ENCODE measurements at regions not wholly inside any gene's neighbourhood (a gene's known extent, or its start where the extent isn't known, plus 50 kb on each side); places are given as distances from the start of the nearest gene placed in this dataset.

DNA sequence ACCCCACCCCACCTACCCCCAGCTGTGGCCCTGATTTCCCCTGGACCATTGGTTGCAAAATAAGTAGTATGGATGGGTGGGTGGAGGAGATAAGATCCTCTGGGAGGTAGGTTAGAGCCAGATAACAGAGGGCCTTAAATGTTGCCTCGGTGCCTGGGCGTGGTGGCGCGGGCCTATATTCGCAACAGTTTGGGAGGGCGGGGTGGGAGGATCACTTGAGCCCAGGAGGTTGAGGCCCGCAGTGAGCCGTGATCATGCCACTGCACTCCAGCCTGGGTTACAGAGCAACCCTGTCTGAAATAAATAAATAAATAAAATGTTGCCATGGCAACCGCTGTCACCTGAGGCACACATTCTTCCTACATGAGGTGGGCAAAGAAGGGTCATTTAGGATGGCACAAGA lies 103.3 kb upstream of the GATA6 start:
- no peak for DNase-seq
- ChIA-PET POLR2A (ENCODE audit: unreplicated experiment) (no interaction called here), CTCF (no interaction called here)
- no peak overlapping the region for H2AFZ ChIP-seq (replicated peaks; ENCODE audit: low read length, poor library complexity)
- H4K20me1 ChIP-seq (ENCODE audit: insufficient read depth, low read length), result no peaks in the 10 kb centered on the region
- H3K4me2 ChIP-seq (ENCODE audit: low read depth, low read length), result no peak overlapping the region
- no peak overlapping the region for H3K4ac ChIP-seq (ENCODE audit: low read depth, low read length)
- H3K27ac ChIP-seq (ENCODE audit: insufficient read depth, low read length), result no peak overlapping the region
- WGBS, 2 experiments (ENCODE audit: extremely low coverage in 2 of 2, insufficient read length in 1 of 2), result no CpG with 5 or more reads among the region's 9 CpGs
- TF ChIP-seq SMC3 (IDR thresholded peaks at IDR 0.05; ENCODE audit: low read depth, low read length) (no peak), CEBPB (IDR thresholded peaks at IDR 0.05; ENCODE audit: low read depth, low read length) (no peak), CHD1 (IDR thresholded peaks at IDR 0.05; ENCODE audit: low read depth, low read length) (no peak), BHLHE40 (IDR thresholded peaks at IDR 0.05; ENCODE audit: low read depth, low read length) (no peak), RCOR1 (IDR thresholded peaks at IDR 0.05; ENCODE audit: insufficient replicate concordance, low read length) (no peak), MAZ (IDR thresholded peaks at IDR 0.05; ENCODE audit: borderline replicate concordance, low read depth, low read length) (no peak), MXI1 (IDR thresholded peaks at IDR 0.05; ENCODE audit: borderline replicate concordance, low read depth, low read length) (no peak), RAD21 (IDR thresholded peaks at IDR 0.05; ENCODE audit: low read length) (no peak), FOS (IDR thresholded peaks at IDR 0.05; ENCODE audit: low read depth, low read length) (no peak), RFX5 (IDR thresholded peaks at IDR 0.05; ENCODE audit: low read depth, low read length) (no peak), POLR2A (IDR thresholded peaks at IDR 0.05; ENCODE audit: low read depth, low read length) (no peak), NFE2L2 (IDR thresholded peaks at IDR 0.05; ENCODE audit: low read depth, low read length) (no peak)
- TF ChIP-seq, protein P1, sequence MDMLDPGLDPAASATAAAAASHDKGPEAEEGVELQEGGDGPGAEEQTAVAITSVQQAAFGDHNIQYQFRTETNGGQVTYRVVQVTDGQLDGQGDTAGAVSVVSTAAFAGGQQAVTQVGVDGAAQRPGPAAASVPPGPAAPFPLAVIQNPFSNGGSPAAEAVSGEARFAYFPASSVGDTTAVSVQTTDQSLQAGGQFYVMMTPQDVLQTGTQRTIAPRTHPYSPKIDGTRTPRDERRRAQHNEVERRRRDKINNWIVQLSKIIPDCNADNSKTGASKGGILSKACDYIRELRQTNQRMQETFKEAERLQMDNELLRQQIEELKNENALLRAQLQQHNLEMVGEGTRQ (IDR thresholded peaks at IDR 0.05; ENCODE audit: low read depth, low read length), result no peak
- TF ChIP-seq, protein P2, sequence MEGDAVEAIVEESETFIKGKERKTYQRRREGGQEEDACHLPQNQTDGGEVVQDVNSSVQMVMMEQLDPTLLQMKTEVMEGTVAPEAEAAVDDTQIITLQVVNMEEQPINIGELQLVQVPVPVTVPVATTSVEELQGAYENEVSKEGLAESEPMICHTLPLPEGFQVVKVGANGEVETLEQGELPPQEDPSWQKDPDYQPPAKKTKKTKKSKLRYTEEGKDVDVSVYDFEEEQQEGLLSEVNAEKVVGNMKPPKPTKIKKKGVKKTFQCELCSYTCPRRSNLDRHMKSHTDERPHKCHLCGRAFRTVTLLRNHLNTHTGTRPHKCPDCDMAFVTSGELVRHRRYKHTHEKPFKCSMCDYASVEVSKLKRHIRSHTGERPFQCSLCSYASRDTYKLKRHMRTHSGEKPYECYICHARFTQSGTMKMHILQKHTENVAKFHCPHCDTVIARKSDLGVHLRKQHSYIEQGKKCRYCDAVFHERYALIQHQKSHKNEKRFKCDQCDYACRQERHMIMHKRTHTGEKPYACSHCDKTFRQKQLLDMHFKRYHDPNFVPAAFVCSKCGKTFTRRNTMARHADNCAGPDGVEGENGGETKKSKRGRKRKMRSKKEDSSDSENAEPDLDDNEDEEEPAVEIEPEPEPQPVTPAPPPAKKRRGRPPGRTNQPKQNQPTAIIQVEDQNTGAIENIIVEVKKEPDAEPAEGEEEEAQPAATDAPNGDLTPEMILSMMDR (conservative IDR thresholded peaks at IDR 0.05; ENCODE audit: low read depth, low read length), result no peak
- H3K9me3 ChIP-seq (ENCODE audit: control insufficient read depth, insufficient read depth, low read length), result no peaks in the 10 kb centered on the region
- no peaks in the 10 kb centered on the region for H3K79me1 ChIP-seq (ENCODE audit: low read depth in 1 of 2, low read length in 2 of 2)
- in situ Hi-C loops (cut with MboI; ENCODE audit: low sequenced_read_pairs), result no loop called here
- H3K9ac ChIP-seq (ENCODE audit: low read depth, low read length), result no peak overlapping the region
- H4K8ac ChIP-seq (ENCODE audit: low read depth in 2 of 2, low read length in 2 of 2), result no peak overlapping the region
- intact Hi-C loops (cut with micrococcal nuclease), result no loop called here
- no peak overlapping the region for H3K14ac ChIP-seq (replicated peaks; ENCODE audit: low read depth, low read length)
- H3K36me3 ChIP-seq (ENCODE audit: control insufficient read depth, insufficient read depth, low read length), result no peaks in the 10 kb centered on the region
- dilution Hi-C loops (cut with HindIII; ENCODE audit: low sequenced_read_pairs, unreplicated experiment), result no loop called here
- no peak overlapping the region for H2BK20ac ChIP-seq (ENCODE audit: low read depth, low read length)
- peaks cover 30% of the 10 kb centered on the region for H3K27me3 ChIP-seq (ENCODE audit: control insufficient read depth, insufficient read depth, low read length)
- no peak overlapping the region for H3K56ac ChIP-seq (ENCODE audit: extremely low read depth, insufficient read depth, low read length)
- no peak overlapping the region for H2AK5ac ChIP-seq (ENCODE audit: low read depth, low read length)
- H2AK9ac ChIP-seq (replicated peaks; ENCODE audit: low read depth, low read length, poor library complexity), result no peak overlapping the region
- no peak overlapping the region for H3K18ac ChIP-seq (ENCODE audit: low read depth, low read length)
- no peak overlapping the region for H2BK5ac ChIP-seq (ENCODE audit: low read depth, low read length, poor library complexity, severe bottlenecking)
- BruUV-seq (replicated peaks), result no TSS peak
- no peak overlapping the region for H4K5ac ChIP-seq (ENCODE audit: low read depth, low read length)
- no peak overlapping the region for H3K4me3 ChIP-seq (ENCODE audit: insufficient read depth, low read depth, low read length)
- no peak overlapping the region for H3K23ac ChIP-seq (ENCODE audit: low read depth, low read length)
- no peak overlapping the region for H2BK15ac ChIP-seq (ENCODE audit: low read depth, low read length)
- no peak overlapping the region for H4K91ac ChIP-seq (ENCODE audit: insufficient read depth, low read depth, low read length)
- no peaks in the 10 kb centered on the region for H3K4me1 ChIP-seq (ENCODE audit: control insufficient read depth, insufficient read depth, low read length)
- H2BK120ac ChIP-seq (ENCODE audit: low read depth, low read length), result no peak overlapping the region
- no peak for ATAC-seq (ENCODE audit: low read depth)
- H3K9me1 ChIP-seq (ENCODE audit: insufficient read depth, low read length), result no peaks in the 10 kb centered on the region

Measured in IMR-90 (cell line).